K562 (cell line): ENCODE measurements at regions not wholly inside any gene's neighbourhood (a gene's known extent, or its start where the extent isn't known, plus 50 kb on each side); places are given as distances from the start of the nearest gene placed in this dataset.

Source experiments
- RAD21 ChIP-seq, 2 experiments: fragments of 250-450 bp in 1 of 2; fragments of 450-650 bp in 1 of 2; sonication (Bioruptor Pico) in 1 of 2; formaldehyde crosslinking in 1 of 2; IDR thresholded peaks in 1 of 2; conservative IDR thresholded peaks in 1 of 2; 2 replicates each; pipeline versions ENCODE4 v1.4.0 to v1.8.0; 2020 to 2022; ENCODE audit warnings: mild to moderate bottlenecking in 2 of 2, moderate library complexity in 1 of 2
- SNIP1 ChIP-seq: fragments of 450-650 bp; IDR thresholded peaks from 2 replicates; pipeline ENCODE4 v1.7.1; 2017; ENCODE audit warnings: low read depth, mild to moderate bottlenecking
- ZNF586 ChIP-seq: fragments of 450-650 bp; formaldehyde crosslinking; conservative IDR thresholded peaks from 2 replicates; pipeline ENCODE4 v1.4.0; 2020; ENCODE audit warnings: mild to moderate bottlenecking, moderate library complexity
- ZNF830 ChIP-seq: fragments of 250-450 bp; sonication (Bioruptor Pico); IDR thresholded peaks from 2 replicates; pipeline ENCODE4 v1.5.0; 2021; ENCODE audit warnings: mild to moderate bottlenecking
- TF ChIP-seq, protein P1 (sequence below): IDR thresholded peaks from 2 replicates; pipeline ENCODE4 v1.6.1; 2011; ENCODE audit warnings: borderline replicate concordance, low read depth, mild to moderate bottlenecking, moderate library complexity, low read length; ENCODE audit not compliant: insufficient read depth, poor library complexity, severe bottlenecking
- TF ChIP-seq, protein P2 (sequence below): fragments of 450-650 bp; formaldehyde crosslinking; IDR thresholded peaks from 2 replicates; pipeline ENCODE4 v1.4.0; 2020; ENCODE audit warnings: mild to moderate bottlenecking
- TF ChIP-seq, protein P3 (sequence below), 3 experiments: IDR thresholded peaks in 2 of 3; conservative IDR thresholded peaks in 1 of 3; 2 replicates each; pipeline ENCODE4 v1.5.1; 2011 to 2012; ENCODE audit warnings: low read length in 3 of 3, mild to moderate bottlenecking in 3 of 3, control low read depth in 2 of 3, improper control_type of control experiment in 1 of 3, inconsistent platforms in 1 of 3, low read depth in 1 of 3, mixed read lengths in 1 of 3, moderate library complexity in 1 of 3; ENCODE audit not compliant: insufficient read depth in 2 of 3

DNA sequence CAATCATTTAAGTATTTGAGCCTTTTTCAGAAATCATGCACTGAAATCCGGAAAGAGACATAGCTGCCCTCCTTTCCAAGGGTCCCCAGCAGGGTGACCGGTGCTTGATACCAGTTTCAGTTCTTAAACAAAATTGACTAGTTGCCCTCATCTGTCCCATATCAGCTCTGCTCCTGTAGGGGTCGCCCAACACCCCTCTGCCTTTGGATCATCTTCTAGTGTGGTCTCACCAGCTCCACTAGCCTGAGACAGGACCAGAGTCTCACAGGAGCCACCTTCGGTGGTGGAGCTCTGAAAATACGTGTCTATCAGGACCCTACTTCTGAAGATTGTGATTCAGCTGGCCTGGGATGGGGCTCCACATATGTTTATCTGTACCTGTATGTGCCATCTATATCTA, 428.2 kb downstream of the ENC1 start (continued):
- TF ChIP-seq ZNF830 (CRISPR knock-in tag) (no peak), RAD21 (CRISPR knock-in tag; conservative IDR thresholded peaks at IDR 0.05 in 1 of 2, IDR thresholded peaks at IDR 0.05 in 1 of 2) (peak; percentile 40 to 66), ZNF586 (CRISPR knock-in tag) (no peak), SNIP1 (no peak)
- TF ChIP-seq, protein P1, sequence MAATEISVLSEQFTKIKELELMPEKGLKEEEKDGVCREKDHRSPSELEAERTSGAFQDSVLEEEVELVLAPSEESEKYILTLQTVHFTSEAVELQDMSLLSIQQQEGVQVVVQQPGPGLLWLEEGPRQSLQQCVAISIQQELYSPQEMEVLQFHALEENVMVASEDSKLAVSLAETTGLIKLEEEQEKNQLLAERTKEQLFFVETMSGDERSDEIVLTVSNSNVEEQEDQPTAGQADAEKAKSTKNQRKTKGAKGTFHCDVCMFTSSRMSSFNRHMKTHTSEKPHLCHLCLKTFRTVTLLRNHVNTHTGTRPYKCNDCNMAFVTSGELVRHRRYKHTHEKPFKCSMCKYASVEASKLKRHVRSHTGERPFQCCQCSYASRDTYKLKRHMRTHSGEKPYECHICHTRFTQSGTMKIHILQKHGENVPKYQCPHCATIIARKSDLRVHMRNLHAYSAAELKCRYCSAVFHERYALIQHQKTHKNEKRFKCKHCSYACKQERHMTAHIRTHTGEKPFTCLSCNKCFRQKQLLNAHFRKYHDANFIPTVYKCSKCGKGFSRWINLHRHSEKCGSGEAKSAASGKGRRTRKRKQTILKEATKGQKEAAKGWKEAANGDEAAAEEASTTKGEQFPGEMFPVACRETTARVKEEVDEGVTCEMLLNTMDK = peak; percentile 73
- TF ChIP-seq, protein P2, sequence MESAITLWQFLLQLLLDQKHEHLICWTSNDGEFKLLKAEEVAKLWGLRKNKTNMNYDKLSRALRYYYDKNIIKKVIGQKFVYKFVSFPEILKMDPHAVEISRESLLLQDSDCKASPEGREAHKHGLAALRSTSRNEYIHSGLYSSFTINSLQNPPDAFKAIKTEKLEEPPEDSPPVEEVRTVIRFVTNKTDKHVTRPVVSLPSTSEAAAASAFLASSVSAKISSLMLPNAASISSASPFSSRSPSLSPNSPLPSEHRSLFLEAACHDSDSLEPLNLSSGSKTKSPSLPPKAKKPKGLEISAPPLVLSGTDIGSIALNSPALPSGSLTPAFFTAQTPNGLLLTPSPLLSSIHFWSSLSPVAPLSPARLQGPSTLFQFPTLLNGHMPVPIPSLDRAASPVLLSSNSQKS (CRISPR knock-in tag) = no peak
- TF ChIP-seq, protein P3, sequence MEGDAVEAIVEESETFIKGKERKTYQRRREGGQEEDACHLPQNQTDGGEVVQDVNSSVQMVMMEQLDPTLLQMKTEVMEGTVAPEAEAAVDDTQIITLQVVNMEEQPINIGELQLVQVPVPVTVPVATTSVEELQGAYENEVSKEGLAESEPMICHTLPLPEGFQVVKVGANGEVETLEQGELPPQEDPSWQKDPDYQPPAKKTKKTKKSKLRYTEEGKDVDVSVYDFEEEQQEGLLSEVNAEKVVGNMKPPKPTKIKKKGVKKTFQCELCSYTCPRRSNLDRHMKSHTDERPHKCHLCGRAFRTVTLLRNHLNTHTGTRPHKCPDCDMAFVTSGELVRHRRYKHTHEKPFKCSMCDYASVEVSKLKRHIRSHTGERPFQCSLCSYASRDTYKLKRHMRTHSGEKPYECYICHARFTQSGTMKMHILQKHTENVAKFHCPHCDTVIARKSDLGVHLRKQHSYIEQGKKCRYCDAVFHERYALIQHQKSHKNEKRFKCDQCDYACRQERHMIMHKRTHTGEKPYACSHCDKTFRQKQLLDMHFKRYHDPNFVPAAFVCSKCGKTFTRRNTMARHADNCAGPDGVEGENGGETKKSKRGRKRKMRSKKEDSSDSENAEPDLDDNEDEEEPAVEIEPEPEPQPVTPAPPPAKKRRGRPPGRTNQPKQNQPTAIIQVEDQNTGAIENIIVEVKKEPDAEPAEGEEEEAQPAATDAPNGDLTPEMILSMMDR (IDR thresholded peaks at IDR 0.05 in 2 of 3, conservative IDR thresholded peaks at IDR 0.05 in 1 of 3; ENCODE audit: insufficient read depth in 2 of 3, low read depth in 1 of 3, low read length in 3 of 3) = peak; percentile 46 to 53 (median 52)
